Suprapubic skin (tissue), 4 donors: ENCODE measurements at regions not wholly inside any gene's neighbourhood (a gene's known extent, or its start where the extent isn't known, plus 50 kb on each side); places are given as distances from the start of the nearest gene placed in this dataset.

ENCODE experiments used
- EP300 ChIP-seq: sonication (generic); formaldehyde crosslinking; IDR thresholded peaks from one replicate; pipeline ENCODE4 v1.6.1; 2017; ENCODE audit warnings: antibody characterized with exemption
- POLR2A ChIP-seq, 2 donors: fragments of 450-650 bp; IDR thresholded peaks; one replicate each; pipeline ENCODE4 v1.6.1; 2017; ENCODE audit warnings: antibody characterized with exemption in 2 of 2, mild to moderate bottlenecking in 2 of 2, moderate library complexity in 2 of 2
- POLR2AphosphoS5 ChIP-seq, 3 donors: sonication (generic); formaldehyde crosslinking; IDR thresholded peaks; one replicate each; pipeline ENCODE4 v1.6.1; 2017; ENCODE audit warnings: antibody characterized with exemption in 3 of 3
- TF ChIP-seq, protein P1 (sequence below), 2 donors: fragments of 200-600 bp in 1 of 2; fragments of 450-650 bp in 1 of 2; sonication (generic) in 1 of 2; IDR thresholded peaks; one replicate each; pipeline ENCODE4 v1.5.1; 2016 to 2019; ENCODE audit warnings: antibody characterized with exemption in 2 of 2, mild to moderate bottlenecking in 1 of 2, moderate library complexity in 1 of 2

DNA sequence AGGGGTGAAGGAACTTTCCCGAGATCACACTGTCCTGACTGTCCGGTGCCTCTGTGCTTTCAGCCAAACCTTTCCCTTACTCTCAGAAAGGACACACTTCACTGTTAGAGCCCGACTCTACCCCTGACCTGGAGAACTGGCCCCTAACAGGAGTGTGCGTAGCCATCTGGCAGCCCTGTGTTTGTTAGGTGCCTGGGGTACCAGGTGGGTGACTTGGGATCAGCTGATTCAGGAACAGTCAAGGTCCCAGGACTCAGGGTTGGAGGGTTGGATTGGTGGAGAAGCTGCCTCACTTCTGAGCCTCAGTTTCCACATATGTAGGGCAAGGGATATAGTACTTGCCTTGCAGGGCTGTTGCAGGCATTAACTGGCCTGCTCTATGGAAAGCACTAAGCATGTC is 98.3 kb upstream of the SLC6A11 start:
- TF ChIP-seq, protein P1, sequence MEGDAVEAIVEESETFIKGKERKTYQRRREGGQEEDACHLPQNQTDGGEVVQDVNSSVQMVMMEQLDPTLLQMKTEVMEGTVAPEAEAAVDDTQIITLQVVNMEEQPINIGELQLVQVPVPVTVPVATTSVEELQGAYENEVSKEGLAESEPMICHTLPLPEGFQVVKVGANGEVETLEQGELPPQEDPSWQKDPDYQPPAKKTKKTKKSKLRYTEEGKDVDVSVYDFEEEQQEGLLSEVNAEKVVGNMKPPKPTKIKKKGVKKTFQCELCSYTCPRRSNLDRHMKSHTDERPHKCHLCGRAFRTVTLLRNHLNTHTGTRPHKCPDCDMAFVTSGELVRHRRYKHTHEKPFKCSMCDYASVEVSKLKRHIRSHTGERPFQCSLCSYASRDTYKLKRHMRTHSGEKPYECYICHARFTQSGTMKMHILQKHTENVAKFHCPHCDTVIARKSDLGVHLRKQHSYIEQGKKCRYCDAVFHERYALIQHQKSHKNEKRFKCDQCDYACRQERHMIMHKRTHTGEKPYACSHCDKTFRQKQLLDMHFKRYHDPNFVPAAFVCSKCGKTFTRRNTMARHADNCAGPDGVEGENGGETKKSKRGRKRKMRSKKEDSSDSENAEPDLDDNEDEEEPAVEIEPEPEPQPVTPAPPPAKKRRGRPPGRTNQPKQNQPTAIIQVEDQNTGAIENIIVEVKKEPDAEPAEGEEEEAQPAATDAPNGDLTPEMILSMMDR (IDR thresholded peaks at IDR 0.05) = no peak
- TF ChIP-seq EP300 = no peak
- no peak for TF ChIP-seq POLR2A (IDR thresholded peaks at IDR 0.05)
- no peak for TF ChIP-seq POLR2AphosphoS5 (IDR thresholded peaks at IDR 0.05)
